ENCODE measurements at regions not wholly inside any gene's neighbourhood (a gene's known extent, or its start where the extent isn't known, plus 50 kb on each side); places are given as distances from the start of the nearest gene placed in this dataset.

DNA sequence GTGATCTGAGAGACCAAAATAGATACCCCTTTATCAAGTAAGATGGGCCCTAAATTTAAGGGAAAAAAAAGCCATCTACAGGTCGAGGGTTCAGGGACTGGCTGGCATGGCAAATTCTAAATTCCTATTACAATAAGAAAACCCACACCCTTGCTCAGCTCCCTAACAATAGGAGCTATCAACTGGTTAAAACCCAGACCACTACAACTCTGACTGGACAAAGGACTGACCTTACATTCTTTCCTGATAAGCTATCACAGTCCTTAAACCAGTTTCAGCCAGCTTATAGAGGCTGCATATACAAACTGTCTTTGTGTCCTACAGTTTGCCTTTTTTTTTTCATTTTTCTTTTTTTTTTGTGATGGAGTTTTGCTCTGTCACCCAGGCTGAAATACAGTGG lies 803.6 kb downstream of the NR2F1-AS1 start:
- TF ChIP-seq CTCF (IDR thresholded peaks at IDR 0.05) (no peak), POLR2A (IDR thresholded peaks at IDR 0.05) (no peak)
